GM10266 (cell line): ENCODE measurements at regions not wholly inside any gene's neighbourhood (a gene's known extent, or its start where the extent isn't known, plus 50 kb on each side); places are given as distances from the start of the nearest gene placed in this dataset.
A peak's percentile ranks its signal among the peaks of the same experiment; 100 is the strongest.
"Not testable (repeated sequence)": the region's sequence is repeated elsewhere in the genome, so short reads cannot be mapped to it uniquely, and the experiment has no call there.

ENCODE experiments used
- DNase-seq: peaks from one replicate; pipeline ENCODE4 v3.0.0; 2012; ENCODE audit errors: extremely low spot score
- TF ChIP-seq, protein P1 (sequence below): IDR thresholded peaks from 2 replicates; pipeline ENCODE4 v1.5.1; 2012; ENCODE audit warnings: mild to moderate bottlenecking, low read depth; ENCODE audit not compliant: control insufficient read depth, insufficient read depth; ENCODE audit errors: missing control alignments

DNA sequence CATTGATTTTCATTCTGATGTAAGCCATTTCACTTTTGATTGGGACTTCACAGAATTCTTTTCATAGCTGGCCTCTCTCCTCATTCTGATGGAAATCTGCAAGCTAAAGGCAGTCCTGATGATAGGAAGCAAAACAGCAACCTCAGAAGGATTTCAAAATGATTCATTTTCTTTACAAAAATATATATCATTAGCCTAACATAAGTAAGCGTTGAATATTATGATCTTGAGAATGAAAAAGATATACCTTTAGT is 143.1 kb upstream of the GJE1 start:
- TF ChIP-seq, protein P1, sequence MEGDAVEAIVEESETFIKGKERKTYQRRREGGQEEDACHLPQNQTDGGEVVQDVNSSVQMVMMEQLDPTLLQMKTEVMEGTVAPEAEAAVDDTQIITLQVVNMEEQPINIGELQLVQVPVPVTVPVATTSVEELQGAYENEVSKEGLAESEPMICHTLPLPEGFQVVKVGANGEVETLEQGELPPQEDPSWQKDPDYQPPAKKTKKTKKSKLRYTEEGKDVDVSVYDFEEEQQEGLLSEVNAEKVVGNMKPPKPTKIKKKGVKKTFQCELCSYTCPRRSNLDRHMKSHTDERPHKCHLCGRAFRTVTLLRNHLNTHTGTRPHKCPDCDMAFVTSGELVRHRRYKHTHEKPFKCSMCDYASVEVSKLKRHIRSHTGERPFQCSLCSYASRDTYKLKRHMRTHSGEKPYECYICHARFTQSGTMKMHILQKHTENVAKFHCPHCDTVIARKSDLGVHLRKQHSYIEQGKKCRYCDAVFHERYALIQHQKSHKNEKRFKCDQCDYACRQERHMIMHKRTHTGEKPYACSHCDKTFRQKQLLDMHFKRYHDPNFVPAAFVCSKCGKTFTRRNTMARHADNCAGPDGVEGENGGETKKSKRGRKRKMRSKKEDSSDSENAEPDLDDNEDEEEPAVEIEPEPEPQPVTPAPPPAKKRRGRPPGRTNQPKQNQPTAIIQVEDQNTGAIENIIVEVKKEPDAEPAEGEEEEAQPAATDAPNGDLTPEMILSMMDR = no peak
- DNase-seq = no peak

DNA sequence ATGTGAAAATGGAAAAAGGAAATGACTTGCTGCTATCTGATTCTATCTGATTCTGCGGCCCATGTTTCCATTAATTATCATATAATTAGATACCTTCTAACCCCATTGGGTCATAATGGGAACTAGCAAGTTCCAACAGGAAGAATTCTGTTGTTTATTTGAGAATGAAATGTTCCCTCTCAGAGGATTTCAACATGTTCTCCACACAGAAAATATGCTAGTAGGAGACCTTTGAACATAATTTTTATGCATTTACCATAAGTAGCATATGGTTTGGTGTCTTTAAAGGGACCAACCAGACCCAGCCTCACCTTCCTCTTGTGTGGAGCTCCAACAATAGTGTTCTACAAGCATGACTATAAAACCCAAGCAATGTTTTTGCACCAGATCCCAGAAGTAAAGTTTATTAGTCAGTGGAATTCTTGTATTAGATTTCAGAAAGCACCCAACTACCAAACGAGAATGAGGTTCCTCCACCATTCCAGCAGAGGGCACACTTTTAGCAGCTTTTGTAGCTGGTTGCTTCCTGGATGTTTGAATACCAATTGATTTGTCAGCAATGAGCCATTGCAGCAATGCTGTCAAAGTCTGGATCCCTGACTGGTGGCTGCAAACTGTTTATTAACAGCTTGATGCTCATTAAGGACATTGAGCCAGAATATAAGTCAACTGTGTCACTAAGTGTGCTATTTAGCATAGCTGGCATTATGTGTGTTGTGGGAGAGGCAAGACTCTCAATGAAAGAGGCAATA is 143.6 kb upstream of the GJE1 start:
- DNase-seq = peak; percentile 9
- TF ChIP-seq, protein P1 = peak; percentile 69

DNA sequence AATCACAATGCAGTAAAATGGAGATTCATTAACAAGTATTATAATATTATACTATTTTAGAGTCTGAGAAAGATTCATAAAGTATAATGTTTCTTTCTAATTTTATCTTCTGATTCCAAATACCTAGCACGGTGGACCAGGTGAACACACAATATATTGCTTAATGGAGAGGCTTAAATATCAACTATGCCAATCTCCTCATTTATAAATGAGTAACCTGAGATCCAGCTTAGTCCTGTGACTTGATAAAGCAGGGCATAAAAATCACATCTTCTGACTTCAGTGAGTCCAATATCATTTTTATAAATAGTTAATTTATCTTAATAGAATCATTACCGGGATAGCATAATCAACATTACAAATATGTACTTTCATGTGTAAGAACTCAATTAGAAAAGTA is 144.4 kb upstream of the GJE1 start:
- no peak for DNase-seq
- TF ChIP-seq, protein P1 = no peak

DNA sequence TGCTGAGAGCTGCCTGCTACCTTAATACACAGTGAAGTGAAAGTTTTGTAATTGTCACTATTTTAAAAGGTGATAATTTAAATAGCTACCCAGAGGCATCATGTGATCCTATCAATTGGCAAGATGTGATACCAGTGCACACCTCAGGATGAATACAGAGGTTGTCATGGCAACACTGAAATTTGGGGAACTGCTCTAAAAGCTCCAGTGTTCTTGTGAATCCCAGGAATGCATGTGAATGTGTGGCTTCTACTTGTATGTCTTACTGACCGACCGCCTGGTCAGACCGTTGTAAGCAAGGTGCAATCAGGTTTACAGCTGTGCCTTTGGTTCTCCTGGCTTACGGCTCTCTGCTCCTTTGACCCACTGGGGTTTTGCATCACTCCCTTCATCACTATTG is 146.3 kb upstream of the GJE1 start:
- TF ChIP-seq, protein P1 = no peak
- DNase-seq = no peak

DNA sequence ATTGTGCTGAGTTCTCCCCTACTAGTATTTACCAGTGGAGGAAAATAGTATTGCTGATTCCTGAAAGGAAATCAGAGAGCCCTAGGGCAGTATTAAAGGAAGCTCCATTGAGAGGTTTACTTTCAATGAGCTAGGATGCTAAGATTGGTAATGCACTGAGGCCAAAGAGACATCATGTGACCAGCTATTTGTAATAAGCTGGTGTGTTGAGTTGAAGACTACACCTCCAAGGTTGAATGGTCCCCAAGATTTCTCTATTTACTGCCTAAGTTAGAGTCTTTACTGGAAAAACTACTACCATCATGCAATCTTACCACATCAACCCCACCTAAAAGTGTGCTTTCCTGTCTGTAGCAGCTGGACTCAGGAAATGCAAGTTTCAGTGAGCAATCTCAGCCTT is 151.5 kb upstream of the GJE1 start:
- TF ChIP-seq, protein P1 = no peak

DNA sequence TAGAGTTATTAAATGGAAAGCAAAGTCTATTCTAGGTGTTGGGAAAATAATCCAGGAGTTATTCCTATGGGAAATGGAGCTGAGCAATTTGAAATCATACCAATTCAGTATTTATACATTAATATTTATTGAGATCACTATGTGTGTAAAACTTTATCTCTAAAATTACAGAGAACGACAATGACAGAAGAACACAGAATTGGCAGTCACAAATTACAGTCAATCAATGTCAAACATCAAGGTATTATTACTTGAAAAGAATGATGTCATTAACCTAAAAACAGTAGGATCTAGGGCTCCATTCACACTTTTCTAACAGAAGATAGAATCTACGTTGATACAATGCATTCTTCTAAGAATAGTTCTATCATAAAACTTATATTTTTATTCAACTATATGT is 154.9 kb upstream of the GJE1 start:
- TF ChIP-seq, protein P1 = no peak
- no peak for DNase-seq

More for the DNA sequence above, 151.5 kb upstream of the GJE1 start:
- no peak for DNase-seq

DNA sequence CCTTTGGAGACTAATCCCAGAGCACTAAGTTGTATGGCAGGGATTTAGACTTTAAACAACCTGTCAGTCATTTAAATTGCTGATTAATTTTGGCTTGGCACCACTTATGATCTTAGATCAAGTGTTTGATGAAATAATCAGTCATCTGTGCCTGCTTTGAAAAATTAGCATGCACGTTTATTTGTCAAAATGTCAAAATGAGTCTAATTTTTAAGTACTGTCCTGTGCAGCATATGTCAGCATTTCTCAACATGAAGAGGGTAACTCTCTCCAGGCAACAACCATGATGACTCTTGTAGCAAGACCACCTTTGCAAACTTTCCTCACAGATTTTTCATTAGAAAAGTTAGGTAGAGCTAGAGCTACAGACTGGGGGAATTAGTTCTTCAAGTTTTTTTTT is 155.7 kb upstream of the GJE1 start:
- TF ChIP-seq, protein P1 = no peak
- no peak for DNase-seq

DNA sequence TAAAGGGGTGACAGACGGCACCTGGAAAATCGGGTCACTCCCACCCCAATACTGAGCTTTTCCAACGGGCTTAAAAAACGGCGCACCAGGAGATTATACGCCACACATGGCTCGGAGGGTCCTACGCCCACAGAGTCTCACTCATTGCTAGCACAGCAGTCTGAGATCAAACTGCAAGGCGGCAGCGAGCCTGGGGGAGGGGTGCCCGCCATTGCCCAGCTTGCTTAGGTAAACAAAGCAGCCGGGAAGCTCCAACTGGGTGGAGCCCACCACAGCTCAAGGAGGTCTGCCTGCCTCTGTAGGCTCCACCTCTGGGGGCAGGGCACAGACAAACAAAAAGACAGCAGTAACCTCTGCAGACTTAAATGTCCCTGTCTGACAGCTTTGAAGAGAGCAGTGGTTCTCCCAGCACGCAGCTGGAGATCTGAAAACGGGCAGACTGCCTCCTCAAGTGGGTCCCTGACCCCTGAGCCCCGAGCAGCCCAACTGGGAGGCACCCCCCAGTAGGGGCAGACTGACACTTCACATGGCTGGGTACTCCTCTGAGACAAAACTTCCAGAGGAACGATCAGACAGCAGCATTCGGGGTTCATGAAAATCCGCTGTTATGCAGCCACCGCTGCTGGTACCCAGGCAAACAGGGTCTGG is 162.8 kb upstream of the GJE1 start:
- DNase-seq = not testable (repeated sequence)
